Mononuclear cell (primary cell): ENCODE measurements at regions not wholly inside any gene's neighbourhood (a gene's known extent, or its start where the extent isn't known, plus 50 kb on each side); places are given as distances from the start of the nearest gene placed in this dataset.

Experiments used
- H3K27me3 ChIP-seq: 2 replicates; pipeline ENCODE4 v1.6.0; 2011; ENCODE audit warnings: low read length, control low read depth; ENCODE audit not compliant: insufficient read depth
- H3K4me1 ChIP-seq: 2 replicates; pipeline ENCODE4 v1.5.1; 2011; ENCODE audit warnings: mild to moderate bottlenecking, low read length, control low read depth; ENCODE audit not compliant: insufficient read depth
- H3K4me3 ChIP-seq: 2 replicates; pipeline ENCODE4 v1.5.1; 2011; ENCODE audit warnings: mild to moderate bottlenecking, low read length, moderate library complexity
- H3K9me3 ChIP-seq: 2 replicates; pipeline ENCODE4 v1.5.1; 2011; ENCODE audit warnings: low read depth, mild to moderate bottlenecking, control low read depth, low read length

GRCh38 chr17:45677770-45678169 is 106.3 kb upstream of the CRHR1 start:
- Histone ChIP-seq H3K4me1 (no peaks in the 10 kb centered on the region), H3K27me3 (no peaks in the 10 kb centered on the region), H3K4me3 (no peak overlapping the region), H3K9me3 (no peaks in the 10 kb centered on the region)

GRCh38 chr17:45679426-45679825 is 104.7 kb upstream of the CRHR1 start:
- Histone ChIP-seq H3K4me3 (no peak overlapping the region), H3K4me1 (no peaks in the 10 kb centered on the region), H3K9me3 (no peaks in the 10 kb centered on the region), H3K27me3 (no peaks in the 10 kb centered on the region)

GRCh38 chr17:45680360-45680759 is 103.8 kb upstream of the CRHR1 start:
- Histone ChIP-seq H3K4me3 (no peak overlapping the region), H3K4me1 (no peaks in the 10 kb centered on the region), H3K27me3 (no peaks in the 10 kb centered on the region), H3K9me3 (no peaks in the 10 kb centered on the region)

GRCh38 chr17:45681706-45682105 is 102.4 kb upstream of the CRHR1 start:
- no peaks in the 10 kb centered on the region for H3K4me1 ChIP-seq
- no peaks in the 10 kb centered on the region for H3K27me3 ChIP-seq
- H3K4me3 ChIP-seq = no peak overlapping the region
- H3K9me3 ChIP-seq = no peaks in the 10 kb centered on the region

- Histone ChIP-seq H3K4me1 (no peaks in the 10 kb centered on the region), H3K27me3 (peaks cover 10% of the 10 kb centered on the region), H3K9me3 (no peaks in the 10 kb centered on the region), H3K4me3 (no peak overlapping the region)
These were observed 97.9 kb upstream of the CRHR1 start for GRCh38 chr17:45686250-45686649.

- peaks cover 10% of the 10 kb centered on the region for H3K27me3 ChIP-seq
- H3K4me1 ChIP-seq = no peaks in the 10 kb centered on the region
- H3K9me3 ChIP-seq = no peaks in the 10 kb centered on the region
- H3K4me3 ChIP-seq = no peak overlapping the region
These were observed 96.5 kb upstream of the CRHR1 start for GRCh38 chr17:45687594-45687993.

GRCh38 chr17:45688353-45688752 is 95.8 kb upstream of the CRHR1 start:
- Histone ChIP-seq H3K4me3 (no peak overlapping the region), H3K4me1 (no peaks in the 10 kb centered on the region), H3K9me3 (no peaks in the 10 kb centered on the region), H3K27me3 (peaks cover 10% of the 10 kb centered on the region)

- H3K27me3 ChIP-seq = peaks cover 10% of the 10 kb centered on the region
These were observed 95.3 kb upstream of the CRHR1 start for GRCh38 chr17:45688820-45689219.

GRCh38 chr17:45689451-45689850 is 94.7 kb upstream of the CRHR1 start:
- no peak overlapping the region for H3K4me3 ChIP-seq
- H3K4me1 ChIP-seq = no peaks in the 10 kb centered on the region
- no peaks in the 10 kb centered on the region for H3K9me3 ChIP-seq
- H3K27me3 ChIP-seq = peaks cover 10% of the 10 kb centered on the region

More at GRCh38 chr17:45688820-45689219, 95.3 kb upstream of the CRHR1 start:
- Histone ChIP-seq H3K9me3 (no peaks in the 10 kb centered on the region), H3K4me1 (no peaks in the 10 kb centered on the region), H3K4me3 (no peak overlapping the region)

GRCh38 chr17:45690625-45691275 is 93.4 kb upstream of the CRHR1 start:
- Histone ChIP-seq H3K9me3 (no peaks in the 10 kb centered on the region), H3K4me1 (no peaks in the 10 kb centered on the region), H3K27me3 (peaks cover 10% of the 10 kb centered on the region), H3K4me3 (no peak overlapping the region)

GRCh38 chr17:45692661-45693060 is 91.5 kb upstream of the CRHR1 start:
- Histone ChIP-seq H3K4me1 (no peaks in the 10 kb centered on the region), H3K9me3 (no peaks in the 10 kb centered on the region), H3K27me3 (peaks cover 10% of the 10 kb centered on the region), H3K4me3 (no peak overlapping the region)

- Histone ChIP-seq H3K4me3 (no peak overlapping the region), H3K27me3 (peaks cover 10% of the 10 kb centered on the region), H3K9me3 (no peaks in the 10 kb centered on the region), H3K4me1 (no peaks in the 10 kb centered on the region)
These were observed 90.3 kb upstream of the CRHR1 start for GRCh38 chr17:45693792-45694191.

GRCh38 chr17:45696442-45696841 is 87.7 kb upstream of the CRHR1 start:
- H3K9me3 ChIP-seq = no peaks in the 10 kb centered on the region
- H3K4me3 ChIP-seq = no peak overlapping the region
- no peaks in the 10 kb centered on the region for H3K4me1 ChIP-seq
- peaks cover 2% of the 10 kb centered on the region for H3K27me3 ChIP-seq

- Histone ChIP-seq H3K9me3 (no peaks in the 10 kb centered on the region), H3K27me3 (peaks cover 2% of the 10 kb centered on the region), H3K4me1 (no peaks in the 10 kb centered on the region), H3K4me3 (no peak overlapping the region)
These were observed 87.0 kb upstream of the CRHR1 start for GRCh38 chr17:45697076-45697475.

- Histone ChIP-seq H3K4me1 (no peaks in the 10 kb centered on the region), H3K9me3 (no peaks in the 10 kb centered on the region), H3K4me3 (no peak overlapping the region), H3K27me3 (peaks cover 6% of the 10 kb centered on the region)
These were observed 83.7 kb upstream of the CRHR1 start for GRCh38 chr17:45700171-45701090.
